Lung (tissue), 11 donors: ENCODE measurements at regions not wholly inside any gene's neighbourhood (a gene's known extent, or its start where the extent isn't known, plus 50 kb on each side); places are given as distances from the start of the nearest gene placed in this dataset.

Source experiments
- ATAC-seq: fragments of 200-7000 bp; cut with Tn5 transposase; one replicate; pipeline ENCODE4 v1.9.1; 2020; ENCODE audit warnings: moderate number of reproducible peaks; ENCODE audit not compliant: insufficient read depth, low FRiP score
- DNase-seq, 3 donors: peaks; one replicate each; pipeline ENCODE4 v3.0.0-alpha.2; 2013 to 2017
- H3K27ac ChIP-seq, 2 donors: one replicate each; pipeline ENCODE4 v1.5.1; 2013; ENCODE audit warnings: mild to moderate bottlenecking in 2 of 2, moderate library complexity in 2 of 2, control low read depth in 1 of 2, inconsistent platforms in 1 of 2, low read depth in 1 of 2, low read length in 1 of 2
- H3K27me3 ChIP-seq, 3 donors: one replicate each; pipeline ENCODE4 v1.5.1; 2013; ENCODE audit warnings: low read length in 2 of 3; ENCODE audit not compliant: control insufficient read depth in 3 of 3, insufficient read depth in 3 of 3
- H3K36me3 ChIP-seq, 4 donors: one replicate each; pipeline ENCODE4 v1.5.1; 2013; ENCODE audit warnings: low read length in 4 of 4, mild to moderate bottlenecking in 1 of 4, moderate library complexity in 1 of 4; ENCODE audit not compliant: control insufficient read depth in 4 of 4, insufficient read depth in 4 of 4
- H3K4me1 ChIP-seq, 5 donors: one replicate each; pipeline ENCODE4 v1.5.1; 2013; ENCODE audit warnings: low read length in 5 of 5, mild to moderate bottlenecking in 2 of 5, moderate library complexity in 1 of 5; ENCODE audit not compliant: control insufficient read depth in 5 of 5, insufficient read depth in 5 of 5
- H3K4me3 ChIP-seq: one replicate; pipeline ENCODE4 v1.5.1; 2013; ENCODE audit warnings: mild to moderate bottlenecking, control low read depth, moderate library complexity
- H3K9ac ChIP-seq, 2 donors: one replicate each; pipeline ENCODE4 v1.5.1; 2013; ENCODE audit warnings: low read length in 2 of 2, control low read depth in 1 of 2; ENCODE audit not compliant: insufficient read depth in 1 of 2
- H3K9me3 ChIP-seq, 4 donors: one replicate each; pipeline ENCODE4 v1.5.1; 2013; ENCODE audit warnings: low read length in 3 of 4, mild to moderate bottlenecking in 1 of 4, moderate library complexity in 1 of 4; ENCODE audit not compliant: control insufficient read depth in 4 of 4, insufficient read depth in 3 of 4
- WGBS, 2 donors: extraction: QIAGEN DNeasy Blood & Tissue Kit; methylation state at CpG; one replicate each; pipeline ENCODE4 v1.1.7; 2013; 5-methylcytosine and 5-hydroxymethylcytosine counted together
- TF ChIP-seq, protein P1 (sequence below): IDR thresholded peaks from 2 replicates; pipeline ENCODE4 v1.5.1; 2012; ENCODE audit warnings: mild to moderate bottlenecking; ENCODE audit errors: control extremely low read depth, extremely low read depth
- donor health status: control.
- donor health status: control.
- donor health status: Bipolar disorder and iron deficiency.
- donor health status: healthy.
- donor health status: DM: yes; HTN: yes; CAD: no.

DNA sequence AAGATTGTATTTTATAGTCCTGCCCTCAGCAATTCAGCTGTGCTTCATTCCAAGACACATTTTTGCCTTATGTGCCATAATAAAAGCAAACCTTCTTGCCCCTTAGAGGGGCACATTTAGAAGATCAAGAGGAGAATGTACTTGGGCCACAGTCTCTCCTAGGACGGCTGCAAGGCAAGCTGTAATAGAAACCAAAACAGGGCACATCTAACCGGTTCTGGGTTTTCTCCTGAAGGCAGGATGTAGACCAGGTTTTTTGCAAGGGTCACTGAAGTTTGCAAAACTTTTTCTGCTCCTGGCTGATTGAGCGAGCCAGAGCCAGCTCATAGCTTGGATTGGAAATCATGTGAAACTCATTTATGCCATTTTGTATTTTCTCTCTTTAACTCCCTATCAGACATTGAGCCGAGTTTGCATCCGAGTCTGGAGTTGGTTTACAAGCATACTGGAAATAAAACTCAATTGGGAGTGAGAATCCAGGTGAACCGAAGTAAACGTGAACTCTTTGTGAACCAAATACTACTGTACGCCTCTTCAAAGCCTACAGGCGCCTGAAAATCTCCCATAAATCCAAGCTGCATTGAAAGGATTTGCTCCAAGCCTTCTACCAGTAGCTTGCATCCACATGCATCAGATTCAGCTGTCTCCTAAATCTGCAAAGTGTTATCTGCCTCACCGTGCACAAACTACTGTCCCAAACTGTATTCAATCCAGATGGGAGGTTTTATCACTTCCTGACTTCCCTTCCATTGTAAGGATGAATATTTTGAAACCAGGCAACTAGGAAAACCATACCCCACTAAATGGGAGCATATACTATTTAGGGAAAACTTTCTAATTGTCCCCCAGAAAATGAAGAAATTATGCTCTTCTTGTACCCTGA lies 60.9 kb upstream of the TSC22D2 start:
- peaks cover 0 to 22% (median 3%) of the 10 kb centered on the region in 5 donors for H3K4me1 ChIP-seq
- TF ChIP-seq, protein P1, sequence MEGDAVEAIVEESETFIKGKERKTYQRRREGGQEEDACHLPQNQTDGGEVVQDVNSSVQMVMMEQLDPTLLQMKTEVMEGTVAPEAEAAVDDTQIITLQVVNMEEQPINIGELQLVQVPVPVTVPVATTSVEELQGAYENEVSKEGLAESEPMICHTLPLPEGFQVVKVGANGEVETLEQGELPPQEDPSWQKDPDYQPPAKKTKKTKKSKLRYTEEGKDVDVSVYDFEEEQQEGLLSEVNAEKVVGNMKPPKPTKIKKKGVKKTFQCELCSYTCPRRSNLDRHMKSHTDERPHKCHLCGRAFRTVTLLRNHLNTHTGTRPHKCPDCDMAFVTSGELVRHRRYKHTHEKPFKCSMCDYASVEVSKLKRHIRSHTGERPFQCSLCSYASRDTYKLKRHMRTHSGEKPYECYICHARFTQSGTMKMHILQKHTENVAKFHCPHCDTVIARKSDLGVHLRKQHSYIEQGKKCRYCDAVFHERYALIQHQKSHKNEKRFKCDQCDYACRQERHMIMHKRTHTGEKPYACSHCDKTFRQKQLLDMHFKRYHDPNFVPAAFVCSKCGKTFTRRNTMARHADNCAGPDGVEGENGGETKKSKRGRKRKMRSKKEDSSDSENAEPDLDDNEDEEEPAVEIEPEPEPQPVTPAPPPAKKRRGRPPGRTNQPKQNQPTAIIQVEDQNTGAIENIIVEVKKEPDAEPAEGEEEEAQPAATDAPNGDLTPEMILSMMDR: no peak
- H3K9ac ChIP-seq: no peak overlapping the region
- DNase-seq: peak in 2 of 3 donors; percentile 32 to 61
- no peaks in the 10 kb centered on the region for H3K9me3 ChIP-seq
- no peaks in the 10 kb centered on the region for H3K36me3 ChIP-seq
- H3K27me3 ChIP-seq: no peaks in the 10 kb centered on the region
- no peak overlapping the region for H3K4me3 ChIP-seq
- no peak overlapping the region for H3K27ac ChIP-seq
- ATAC-seq: no peak
- 82 to 88% methylated on average over 10 of the region's 10 CpGs for WGBS, 2 donors

DNA sequence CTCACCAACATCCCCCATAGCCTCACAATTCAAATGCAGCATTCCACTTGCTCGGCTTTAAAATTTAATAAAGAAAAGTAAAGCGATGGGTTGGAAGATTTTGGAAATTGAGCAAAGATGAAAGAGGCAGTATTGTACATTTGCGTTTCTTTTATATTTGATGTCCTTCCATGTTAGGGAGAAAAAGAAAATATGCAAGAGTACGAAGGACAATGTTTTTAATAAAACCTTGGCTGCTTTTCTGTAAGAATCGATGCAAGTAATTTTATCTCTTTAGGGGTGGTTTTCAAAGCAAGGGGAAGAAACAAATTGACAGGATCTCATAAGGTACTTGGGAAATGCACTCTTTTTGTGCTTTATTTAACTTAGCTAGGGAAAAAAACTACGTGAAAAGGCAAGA lies 61.8 kb upstream of the TSC22D2 start:
- no peaks in the 10 kb centered on the region for H3K9me3 ChIP-seq
- DNase-seq (no peak), ATAC-seq (no peak)
- H3K4me3 ChIP-seq: no peak overlapping the region
- no peaks in the 10 kb centered on the region for H3K27me3 ChIP-seq
- no peak overlapping the region for H3K9ac ChIP-seq
- 86 to 93% methylated on average over 6 of the region's 6 CpGs for WGBS, 2 donors
- peaks cover 0 to 22% (median 3%) of the 10 kb centered on the region in 5 donors for H3K4me1 ChIP-seq
- H3K36me3 ChIP-seq: no peaks in the 10 kb centered on the region
- H3K27ac ChIP-seq: no peak overlapping the region
- TF ChIP-seq, protein P1: no peak

DNA sequence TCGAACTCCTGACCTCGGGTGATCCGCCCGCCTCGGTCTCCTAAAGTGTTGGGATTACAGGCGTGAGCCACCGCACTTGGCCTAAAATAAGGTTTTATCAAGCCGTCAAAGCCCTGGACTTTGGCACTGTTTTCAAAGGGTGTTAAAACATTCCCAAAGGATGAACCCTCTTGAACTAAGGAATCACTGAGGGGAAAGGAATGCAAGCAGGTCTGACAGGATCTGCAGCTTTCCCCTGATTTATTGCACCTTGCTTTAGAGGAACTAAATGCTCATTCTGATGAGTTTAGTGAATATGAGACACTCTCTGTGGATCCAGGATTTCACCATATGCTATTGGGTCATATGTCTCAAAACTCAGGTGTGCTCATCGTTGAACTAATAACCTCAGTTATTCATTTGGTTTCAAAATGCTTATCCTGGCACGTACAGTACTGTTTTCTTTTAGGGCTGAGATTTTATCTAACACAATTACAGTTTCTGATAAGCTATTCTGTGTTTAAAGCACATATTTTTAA lies 63.0 kb upstream of the TSC22D2 start:
- DNase-seq: peak in 2 of 3 donors; percentile 29 to 64

More for the DNA sequence above, 63.0 kb upstream of the TSC22D2 start:
- ATAC-seq: no peak
- TF ChIP-seq, protein P1: no peak
- 74 to 86% methylated on average over 10 of the region's 10 CpGs for WGBS, 2 donors
- Histone ChIP-seq H3K4me1 (peaks cover 0 to 22% (median 3%) of the 10 kb centered on the region in 5 donors), H3K9ac (no peak overlapping the region), H3K9me3 (no peaks in the 10 kb centered on the region), H3K4me3 (no peak overlapping the region), H3K27ac (no peak overlapping the region), H3K27me3 (no peaks in the 10 kb centered on the region), H3K36me3 (no peaks in the 10 kb centered on the region)
